Ovary (tissue), 7 donors: ENCODE measurements at regions not wholly inside any gene's neighbourhood (a gene's known extent, or its start where the extent isn't known, plus 50 kb on each side); places are given as distances from the start of the nearest gene placed in this dataset.

Source experiments
- DNase-seq, 5 donors: peaks; one replicate each; pipeline ENCODE4 v3.0.0-alpha.2; 2019 to 2020
- H3K27ac ChIP-seq, 2 donors: fragments of 200-600 bp; one replicate each; pipeline versions ENCODE4 v1.5.1 to v1.8.0; 2019 to 2022
- H3K27me3 ChIP-seq: fragments of 200-600 bp; one replicate; pipeline ENCODE4 v1.8.0; 2022
- H3K36me3 ChIP-seq: fragments of 200-600 bp; sonication (generic); one replicate; pipeline ENCODE4 v1.5.1; 2019
- H3K4me1 ChIP-seq: one replicate; pipeline ENCODE4 v1.8.1; 2013; ENCODE audit warnings: mild to moderate bottlenecking, moderate library complexity; ENCODE audit not compliant: insufficient read depth
- H3K4me3 ChIP-seq: fragments of 200-600 bp; sonication (generic); one replicate; pipeline ENCODE4 v1.5.1; 2017
- H3K9me3 ChIP-seq, 2 donors: fragments of 200-600 bp in 1 of 2; sonication (generic) in 1 of 2; one replicate each; pipeline versions ENCODE4 v1.5.1 to v1.8.1; 2013 to 2019; ENCODE audit warnings: mild to moderate bottlenecking in 1 of 2, moderate library complexity in 1 of 2
- CTCF ChIP-seq, 3 donors: fragments of 450-650 bp in 2 of 3; fragments of 200-600 bp in 1 of 3; IDR thresholded peaks; one replicate each; pipeline versions ENCODE4 v1.5.1 to v1.8.0; 2016 to 2022; ENCODE audit warnings: antibody characterized with exemption in 3 of 3, mild to moderate bottlenecking in 1 of 3
- EP300 ChIP-seq: sonication (generic); formaldehyde crosslinking; IDR thresholded peaks from one replicate; pipeline ENCODE4 v1.6.1; 2017; ENCODE audit warnings: antibody characterized with exemption
- POLR2A ChIP-seq: fragments of 450-650 bp; IDR thresholded peaks from one replicate; pipeline ENCODE4 v1.6.1; 2017; ENCODE audit warnings: antibody characterized with exemption, mild to moderate bottlenecking, moderate library complexity
- WGBS, 3 donors: extraction: QIAGEN DNeasy Blood & Tissue Kit in 1 of 3; methylation state at CpG; one replicate each; pipeline versions ENCODE4 v1.1.5 to v1.1.7; 2013 to 2017; 5-methylcytosine and 5-hydroxymethylcytosine counted together
- intact Hi-C, 4 donors: fragments of 100-400 bp; cut with DNase I; formaldehyde crosslinking; loops; one replicate each; pipeline versions ENCODE4 v1.11.0 to v1.15.1; 2022 to 2023
- donor health status: DM: no; HTN: no; CAD: no; lungs with moderate emphysema.
- donor health status: DM: no; HTN: no; CAD: no.
- donor health status: Bipolar disorder and iron deficiency.
- donor health status: DM: no; HTN: no; CAD: no.
- donor health status: DM: yes; HTN: yes; CAD: no.

DNA sequence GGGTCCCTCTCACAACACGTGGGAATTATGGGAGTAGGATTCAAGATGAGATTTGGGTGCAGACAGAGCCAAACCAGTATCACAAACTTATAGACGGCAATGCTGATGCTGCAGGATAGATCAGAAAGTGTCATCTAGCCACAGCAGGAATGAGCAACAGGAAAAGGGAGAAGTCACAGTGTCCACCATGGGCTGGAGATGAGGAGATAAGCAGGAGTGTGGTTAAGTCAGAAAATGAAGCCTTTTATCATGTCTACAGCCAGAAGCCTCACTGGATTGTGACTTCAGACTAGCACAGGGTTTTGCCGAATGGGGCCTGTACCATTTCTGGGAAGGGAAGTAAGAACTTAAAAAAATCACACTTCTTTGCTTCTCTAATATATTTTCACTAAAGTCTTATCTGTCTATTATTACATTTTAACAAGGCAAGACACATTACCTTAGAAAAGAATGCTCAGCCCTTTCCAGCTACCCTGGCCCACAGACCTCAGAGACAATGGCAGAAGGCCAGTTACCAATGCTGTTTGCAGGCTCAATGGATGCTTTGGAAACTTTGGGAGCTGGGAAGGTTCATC lies 490.2 kb upstream of the SALL1 start:
- no peaks in the 10 kb centered on the region for H3K4me1 ChIP-seq
- H3K9me3 ChIP-seq, result no peaks in the 10 kb centered on the region
- H3K36me3 ChIP-seq, result no peaks in the 10 kb centered on the region
- no peak overlapping the region for H3K27ac ChIP-seq
- WGBS, 3 donors, result 60 to 66% (median 66%) methylated on average over 3 of the region's 3 CpGs
- TF ChIP-seq POLR2A (no peak), CTCF (IDR thresholded peaks at IDR 0.05) (no peak), EP300 (no peak)
- DNase-seq, result no peak
- intact Hi-C loops, result no loop called here
- no peaks in the 10 kb centered on the region for H3K27me3 ChIP-seq
- H3K4me3 ChIP-seq, result no peak overlapping the region

GRCh38 chr16:51640196-51640595 lies 489.1 kb upstream of the SALL1 start:
- WGBS, 3 donors, result 90 to 92% (median 92%) methylated on average over 4 of the region's 4 CpGs

GRCh38 chr16:51638339-51639135 lies 487.5 kb upstream of the SALL1 start:
- no peaks in the 10 kb centered on the region for H3K36me3 ChIP-seq
- no peaks in the 10 kb centered on the region for H3K27me3 ChIP-seq
- H3K9me3 ChIP-seq, result no peaks in the 10 kb centered on the region
- 85 to 88% (median 88%) methylated on average over 3 of the region's 3 CpGs for WGBS, 3 donors
- H3K4me1 ChIP-seq, result no peaks in the 10 kb centered on the region
- H3K27ac ChIP-seq, result no peak overlapping the region
- no peak overlapping the region for H3K4me3 ChIP-seq
- TF ChIP-seq CTCF (IDR thresholded peaks at IDR 0.05) (no peak), POLR2A (no peak), EP300 (no peak)
- intact Hi-C loops, result no loop called here
- DNase-seq, result no peak

More at GRCh38 chr16:51640196-51640595, 489.1 kb upstream of the SALL1 start:
- TF ChIP-seq CTCF (IDR thresholded peaks at IDR 0.05), result no peak
- TF ChIP-seq POLR2A, result no peak
- no peak for TF ChIP-seq EP300
- Histone ChIP-seq H3K4me3 (no peak overlapping the region), H3K9me3 (no peaks in the 10 kb centered on the region), H3K27me3 (no peaks in the 10 kb centered on the region), H3K36me3 (no peaks in the 10 kb centered on the region), H3K27ac (no peak overlapping the region), H3K4me1 (no peaks in the 10 kb centered on the region)
- no peak for DNase-seq
- intact Hi-C loops, result no loop called here

- Histone ChIP-seq H3K27me3 (no peaks in the 10 kb centered on the region), H3K9me3 (no peaks in the 10 kb centered on the region), H3K27ac (no peak overlapping the region), H3K4me1 (no peaks in the 10 kb centered on the region), H3K36me3 (no peaks in the 10 kb centered on the region), H3K4me3 (no peak overlapping the region)
- DNase-seq, result no peak
- intact Hi-C loops, result no loop called here
- TF ChIP-seq CTCF (IDR thresholded peaks at IDR 0.05), result no peak
- TF ChIP-seq EP300, result no peak
- TF ChIP-seq POLR2A, result no peak
- WGBS, 3 donors, result 11 to 32% (median 13%) methylated on average over 8 of the region's 8 CpGs
Measured at GRCh38 chr16:51637770-51638094, 486.7 kb upstream of the SALL1 start.
